Suprapubic skin (tissue), 3 donors: ENCODE measurements at regions not wholly inside any gene's neighbourhood (a gene's known extent, or its start where the extent isn't known, plus 50 kb on each side); places are given as distances from the start of the nearest gene placed in this dataset.

Experiments used
- POLR2A ChIP-seq, 2 donors: fragments of 450-650 bp; IDR thresholded peaks; one replicate each; pipeline ENCODE4 v1.6.1; 2017; ENCODE audit warnings: antibody characterized with exemption in 2 of 2, mild to moderate bottlenecking in 2 of 2, moderate library complexity in 2 of 2
- TF ChIP-seq, protein P1 (sequence below), 2 donors: fragments of 200-600 bp in 1 of 2; fragments of 450-650 bp in 1 of 2; sonication (generic) in 1 of 2; IDR thresholded peaks; one replicate each; pipeline ENCODE4 v1.5.1; 2016 to 2019; ENCODE audit warnings: antibody characterized with exemption in 2 of 2, mild to moderate bottlenecking in 1 of 2, moderate library complexity in 1 of 2

DNA sequence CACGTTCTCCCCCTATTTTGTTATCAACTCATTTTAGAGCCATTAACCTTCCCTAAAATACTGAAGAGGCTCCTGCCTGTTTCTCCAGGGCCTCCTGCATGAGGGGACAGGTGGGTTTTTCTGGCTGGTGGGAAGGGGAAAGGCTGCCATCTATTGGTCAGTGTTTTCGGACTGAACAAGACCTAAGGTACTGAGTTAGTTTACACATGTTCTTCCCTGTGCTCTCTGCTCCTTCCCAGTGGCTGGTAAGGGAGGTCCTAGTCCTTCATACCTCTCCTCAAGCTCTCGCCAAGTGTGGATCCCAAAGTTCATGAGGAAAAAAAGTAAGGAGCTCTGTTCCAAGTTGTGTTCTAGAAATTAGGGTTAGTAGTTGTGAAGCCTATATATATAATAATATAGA is 357.5 kb downstream of the FSCB start:
- TF ChIP-seq, protein P1, sequence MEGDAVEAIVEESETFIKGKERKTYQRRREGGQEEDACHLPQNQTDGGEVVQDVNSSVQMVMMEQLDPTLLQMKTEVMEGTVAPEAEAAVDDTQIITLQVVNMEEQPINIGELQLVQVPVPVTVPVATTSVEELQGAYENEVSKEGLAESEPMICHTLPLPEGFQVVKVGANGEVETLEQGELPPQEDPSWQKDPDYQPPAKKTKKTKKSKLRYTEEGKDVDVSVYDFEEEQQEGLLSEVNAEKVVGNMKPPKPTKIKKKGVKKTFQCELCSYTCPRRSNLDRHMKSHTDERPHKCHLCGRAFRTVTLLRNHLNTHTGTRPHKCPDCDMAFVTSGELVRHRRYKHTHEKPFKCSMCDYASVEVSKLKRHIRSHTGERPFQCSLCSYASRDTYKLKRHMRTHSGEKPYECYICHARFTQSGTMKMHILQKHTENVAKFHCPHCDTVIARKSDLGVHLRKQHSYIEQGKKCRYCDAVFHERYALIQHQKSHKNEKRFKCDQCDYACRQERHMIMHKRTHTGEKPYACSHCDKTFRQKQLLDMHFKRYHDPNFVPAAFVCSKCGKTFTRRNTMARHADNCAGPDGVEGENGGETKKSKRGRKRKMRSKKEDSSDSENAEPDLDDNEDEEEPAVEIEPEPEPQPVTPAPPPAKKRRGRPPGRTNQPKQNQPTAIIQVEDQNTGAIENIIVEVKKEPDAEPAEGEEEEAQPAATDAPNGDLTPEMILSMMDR (IDR thresholded peaks at IDR 0.05): no peak
- no peak for TF ChIP-seq POLR2A (IDR thresholded peaks at IDR 0.05)
